GM12872 (cell line): ENCODE measurements at regions not wholly inside any gene's neighbourhood (a gene's known extent, or its start where the extent isn't known, plus 50 kb on each side); places are given as distances from the start of the nearest gene placed in this dataset.

Source experiments
- CTCF ChIP-seq: IDR thresholded peaks from 3 replicates; pipeline ENCODE4 v1.5.1; 2011; ENCODE audit warnings: low read depth, mild to moderate bottlenecking, low read length, moderate library complexity; ENCODE audit not compliant: insufficient read depth

DNA sequence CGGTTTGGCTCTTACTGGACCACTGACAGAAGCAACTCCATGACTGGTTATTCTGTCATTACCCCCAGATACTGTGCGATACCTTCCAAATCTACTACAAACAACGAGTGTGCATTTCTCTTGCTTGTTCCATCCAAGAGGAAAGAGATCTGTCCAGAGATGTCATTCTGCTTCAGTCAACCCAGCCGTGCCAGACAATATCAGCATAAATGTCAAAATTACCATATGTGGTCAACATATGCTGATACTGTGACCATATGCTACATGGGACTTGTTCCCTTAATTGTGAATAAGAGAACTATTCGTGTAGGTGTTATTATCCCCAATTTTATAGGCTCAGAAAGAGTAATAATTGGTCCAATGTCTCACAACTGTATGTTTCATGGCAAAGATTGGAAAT, 143.2 kb upstream of the PRSS1 start:
- no peak for TF ChIP-seq CTCF

DNA sequence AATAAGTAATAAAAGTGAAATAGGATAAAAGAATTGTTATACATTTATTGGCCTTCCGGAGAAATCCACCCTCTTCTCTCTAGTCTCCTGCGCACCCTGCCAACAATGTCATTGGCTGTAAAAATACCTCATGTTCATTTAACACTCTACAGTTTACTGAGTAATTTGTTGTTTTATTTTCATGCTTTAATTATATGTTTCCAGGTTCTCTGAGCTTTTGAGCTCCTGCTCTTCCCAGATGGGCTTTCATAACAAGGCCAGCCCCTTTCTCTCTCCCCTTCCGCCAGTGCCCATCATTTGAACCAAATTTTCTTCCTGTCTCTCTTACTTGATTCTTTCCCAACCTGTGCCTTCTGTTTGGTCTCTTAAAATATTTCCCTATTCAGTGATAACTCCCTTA, 144.6 kb upstream of the PRSS1 start:
- no peak for TF ChIP-seq CTCF

- peak; percentile 77 for TF ChIP-seq CTCF
Observed at GRCh38 chr7:142603870-142604448, 145.3 kb upstream of the PRSS1 start.

- TF ChIP-seq CTCF: no peak
Observed at GRCh38 chr7:142602756-142603155, 146.5 kb upstream of the PRSS1 start.

DNA sequence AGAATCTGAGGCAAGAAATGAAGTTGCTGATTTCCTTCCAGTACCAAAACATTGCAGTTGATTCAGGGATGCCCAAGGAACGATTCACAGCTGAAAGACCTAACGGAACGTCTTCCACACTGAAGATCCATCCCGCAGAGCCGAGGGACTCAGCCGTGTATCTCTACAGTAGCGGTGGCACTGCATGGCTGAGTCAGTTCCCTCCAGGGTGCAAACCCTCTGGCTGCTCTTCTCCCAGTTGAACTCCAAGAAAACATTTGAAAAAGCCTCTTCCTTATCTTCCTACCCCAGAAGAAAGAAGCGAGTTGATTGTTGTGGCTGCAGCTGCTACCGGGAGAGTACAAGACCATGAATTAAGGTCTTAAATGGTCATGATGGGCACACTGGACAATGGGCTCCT, 147.1 kb upstream of the PRSS1 start:
- no peak for TF ChIP-seq CTCF

GRCh38 chr7:142598297-142598696, 151.0 kb upstream of the PRSS1 start:
- no peak for TF ChIP-seq CTCF

DNA sequence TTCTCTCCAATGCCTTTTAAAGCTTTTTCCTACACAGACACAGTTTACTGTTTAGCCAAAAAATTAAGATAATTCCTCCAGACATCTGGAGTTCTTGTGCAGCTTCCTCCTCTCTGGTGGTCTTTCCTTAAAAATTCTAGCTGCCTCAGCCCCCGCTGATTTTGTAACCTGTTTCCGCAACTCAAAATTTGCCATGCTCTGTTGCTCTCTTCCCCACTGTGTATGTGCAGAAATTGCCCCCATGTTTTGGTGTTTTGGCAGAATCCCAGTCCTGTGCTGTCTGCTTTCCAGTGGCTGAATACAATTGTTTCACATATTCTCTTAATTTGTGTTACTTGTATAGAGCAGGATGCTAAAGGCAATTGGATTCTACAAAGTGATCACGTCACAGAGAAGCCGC, 151.7 kb upstream of the PRSS1 start:
- TF ChIP-seq CTCF: no peak
